ENCODE measurements at regions not wholly inside any gene's neighbourhood (a gene's known extent, or its start where the extent isn't known, plus 50 kb on each side); places are given as distances from the start of the nearest gene placed in this dataset.

DNA sequence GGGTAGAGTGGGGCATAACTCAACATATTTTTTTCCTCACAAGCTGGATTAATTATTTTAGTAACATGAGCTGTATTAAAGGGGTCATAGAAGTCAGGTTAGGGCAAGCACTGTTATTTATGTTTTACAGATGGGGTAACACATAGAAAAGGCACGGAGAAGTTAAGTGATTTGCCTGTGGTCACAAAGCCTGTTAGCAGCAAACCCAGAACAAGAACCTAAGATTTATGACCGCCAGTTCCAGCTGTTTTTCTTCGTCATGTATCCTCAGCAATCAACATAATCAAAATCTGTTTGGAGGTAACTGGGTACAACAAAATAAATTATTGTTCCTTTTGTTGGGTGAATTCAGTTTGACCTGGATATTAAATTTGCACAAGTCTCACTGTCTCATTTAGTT, 57.2 kb upstream of the BET1 start:
- ChIA-PET POLR2A (ENCODE audit: unreplicated experiment) (interaction anchor here (0.5 kb wide), 1 partner anchor 264 kb away, joined by 3 read pairs; no protein-coding TSS in a partner anchor), CTCF (interaction anchor here (0.9 kb wide), 1 partner anchor 16 kb away, joined by 4 read pairs; no protein-coding TSS in a partner anchor)
- Histone ChIP-seq H3K27me3 (ENCODE audit: control insufficient read depth, insufficient read depth, low read length) (no peaks in the 10 kb centered on the region), H3K9me1 (ENCODE audit: insufficient read depth, low read length) (0 out of 2 replicates have a peak, but pooled peaks cover 2% of the 10 kb centered on the region), H3K4me2 (ENCODE audit: low read depth, low read length) (no peak overlapping the region), H3K56ac (ENCODE audit: extremely low read depth, insufficient read depth, low read length) (no peak overlapping the region), H3K4ac (ENCODE audit: low read depth, low read length) (peak overlapping the region; percentile 31; the same call in 1 of the 2 replicates), H4K91ac (ENCODE audit: insufficient read depth, low read depth, low read length) (no peak overlapping the region), H3K27ac (ENCODE audit: insufficient read depth, low read length) (no peak overlapping the region), H2AK9ac (replicated peaks; ENCODE audit: low read depth, low read length, poor library complexity) (no peak overlapping the region), H4K20me1 (ENCODE audit: insufficient read depth, low read length) (no peaks in the 10 kb centered on the region), H3K36me3 (ENCODE audit: control insufficient read depth, insufficient read depth, low read length) (no peaks in the 10 kb centered on the region), H2BK120ac (ENCODE audit: low read depth, low read length) (no peak overlapping the region; the same call in 1 of the 2 replicates), H3K9ac (ENCODE audit: low read depth, low read length) (no peak overlapping the region), H2AK5ac (ENCODE audit: low read depth, low read length) (no peak overlapping the region), H2AFZ (replicated peaks; ENCODE audit: low read length, poor library complexity) (no peak overlapping the region), H3K18ac (ENCODE audit: low read depth, low read length) (peak overlapping the region; percentile 99; the same call in 1 of the 2 replicates), H3K23ac (ENCODE audit: low read depth, low read length) (no peak overlapping the region), H2BK20ac (ENCODE audit: low read depth, low read length) (no peak overlapping the region), H4K8ac (ENCODE audit: low read depth in 2 of 2, low read length in 2 of 2) (peak overlapping the region; percentile 49 to 77; a peak in 3 of 4 replicates), H3K9me3 (ENCODE audit: control insufficient read depth, insufficient read depth, low read length) (no peaks in the 10 kb centered on the region), H3K4me1 (ENCODE audit: control insufficient read depth, insufficient read depth, low read length) (peaks cover 10% of the 10 kb centered on the region; the same call in 1 of the 2 replicates), H2BK15ac (ENCODE audit: low read depth, low read length) (no peak overlapping the region), H3K79me1 (ENCODE audit: low read depth in 1 of 2, low read length in 2 of 2) (no peaks in the 10 kb centered on the region), H3K14ac (replicated peaks; ENCODE audit: low read depth, low read length) (no peak overlapping the region), H4K5ac (ENCODE audit: low read depth, low read length) (peak overlapping the region; percentile 26; the same call in 1 of the 2 replicates), H2BK5ac (ENCODE audit: low read depth, low read length, poor library complexity, severe bottlenecking) (peak overlapping the region; percentile 84), H3K4me3 (ENCODE audit: insufficient read depth, low read depth, low read length) (no peak overlapping the region)
- ATAC-seq (ENCODE audit: low read depth) (no peak), DNase-seq (no peak)
- no CpG with 5 or more reads among the region's 3 CpGs for WGBS, 2 experiments (ENCODE audit: extremely low coverage in 2 of 2, insufficient read length in 1 of 2)
- BruUV-seq (replicated peaks), result no TSS peak
- dilution Hi-C loops (cut with HindIII; ENCODE audit: low sequenced_read_pairs, unreplicated experiment), result no loop called here
- no peak for TF ChIP-seq ELK1 (IDR thresholded peaks at IDR 0.05; ENCODE audit: borderline replicate concordance, low read depth, low read length)
- TF ChIP-seq RAD21 (IDR thresholded peaks at IDR 0.05; ENCODE audit: low read length), result no peak
- no peak for TF ChIP-seq MAFK (IDR thresholded peaks at IDR 0.05; ENCODE audit: low read depth, low read length)
- no peak for TF ChIP-seq CTCF (conservative IDR thresholded peaks at IDR 0.05; ENCODE audit: low read depth, low read length)
- no peak for TF ChIP-seq SMC3 (IDR thresholded peaks at IDR 0.05; ENCODE audit: low read depth, low read length)
- TF ChIP-seq CEBPB (IDR thresholded peaks at IDR 0.05; ENCODE audit: low read depth, low read length), result no peak
- TF ChIP-seq FOS (IDR thresholded peaks at IDR 0.05; ENCODE audit: low read depth, low read length), result no peak
- TF ChIP-seq MXI1 (IDR thresholded peaks at IDR 0.05; ENCODE audit: borderline replicate concordance, low read depth, low read length), result no peak
- TF ChIP-seq USF2 (IDR thresholded peaks at IDR 0.05; ENCODE audit: low read depth, low read length), result no peak
- TF ChIP-seq BHLHE40 (IDR thresholded peaks at IDR 0.05; ENCODE audit: low read depth, low read length), result no peak
- no peak for TF ChIP-seq POLR2A (IDR thresholded peaks at IDR 0.05; ENCODE audit: low read depth, low read length)
- no peak for TF ChIP-seq NFE2L2 (IDR thresholded peaks at IDR 0.05; ENCODE audit: low read depth, low read length)
- in situ Hi-C loops (cut with MboI; ENCODE audit: low sequenced_read_pairs), result no loop called here
- intact Hi-C loops (cut with micrococcal nuclease), result no loop called here

Measured in IMR-90 (cell line).